ENCODE measurements at regions not wholly inside any gene's neighbourhood (a gene's known extent, or its start where the extent isn't known, plus 50 kb on each side); places are given as distances from the start of the nearest gene placed in this dataset.

DNA sequence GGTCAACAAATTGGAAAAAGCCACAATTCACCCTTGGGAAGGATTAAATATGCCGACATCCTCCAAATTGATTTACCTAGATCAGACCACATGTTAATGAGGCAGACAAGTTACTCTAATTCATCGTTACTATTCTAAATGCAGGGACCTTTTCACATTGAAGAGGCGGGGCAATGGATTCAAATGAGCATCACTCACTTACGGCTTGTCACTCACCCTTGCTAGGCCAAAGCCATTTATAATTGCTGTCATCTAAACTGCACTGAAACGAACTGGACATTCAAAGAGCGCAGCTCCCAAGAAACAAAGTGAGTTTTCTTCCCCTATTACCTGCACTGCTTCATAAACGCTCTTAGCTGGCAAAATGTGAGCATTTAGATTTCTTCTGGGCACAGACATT is 313.9 kb downstream of the WDR72 start:
- Histone ChIP-seq H3K4me2 (ENCODE audit: low read length) (no peak overlapping the region), H3K27me3 (ENCODE audit: insufficient read depth, low read length) (peaks cover 8% of the 10 kb centered on the region), H3K79me2 (ENCODE audit: insufficient read depth, low read length) (no peaks in the 10 kb centered on the region), H2AFZ (ENCODE audit: low read depth, low read length, poor library complexity, severe bottlenecking) (no peak overlapping the region), H3K4me1 (ENCODE audit: control insufficient read depth in 1 of 2, insufficient read depth in 2 of 2, low read length in 2 of 2) (no peaks in the 10 kb centered on the region), H3K9me3 (ENCODE audit: control insufficient read depth in 1 of 2, insufficient read depth in 1 of 2, low read depth in 1 of 2, low read length in 2 of 2) (no peaks in the 10 kb centered on the region), H3K4me3 (replicated peaks in 1 of 2; ENCODE audit: low read depth in 1 of 2, low read length in 2 of 2) (no peak overlapping the region), H3K9me2 (ENCODE audit: insufficient read depth) (no peaks in the 10 kb centered on the region), H4K20me1 (ENCODE audit: insufficient read depth) (no peaks in the 10 kb centered on the region), H3K9ac (ENCODE audit: low read length) (no peak overlapping the region), H3K36me3 (ENCODE audit: control insufficient read depth in 1 of 2, insufficient read depth in 2 of 2, low read length in 2 of 2) (no peaks in the 10 kb centered on the region), H3K27ac (ENCODE audit: low read depth, low read length) (no peak overlapping the region)
- TF ChIP-seq EZH2phosphoT487 (IDR thresholded peaks at IDR 0.05; ENCODE audit: borderline replicate concordance) = no peak
- no peak for TF ChIP-seq JUND (IDR thresholded peaks at IDR 0.05)
- no peak for TF ChIP-seq ZNF274 (IDR thresholded peaks at IDR 0.05; ENCODE audit: low read depth, low read length)
- TF ChIP-seq SIN3A (IDR thresholded peaks at IDR 0.05; ENCODE audit: low read depth) = no peak
- no peak for TF ChIP-seq ZFX (IDR thresholded peaks at IDR 0.05)
- TF ChIP-seq SP1 (IDR thresholded peaks at IDR 0.05; ENCODE audit: low read depth) = no peak
- no peak for TF ChIP-seq RAD21 (IDR thresholded peaks at IDR 0.05; ENCODE audit: low read depth)
- TF ChIP-seq YY1 (IDR thresholded peaks at IDR 0.05; ENCODE audit: extremely low read depth, insufficient replicate concordance, low read depth, low read length) = no peak
- no peak for TF ChIP-seq TCF7L2 (IDR thresholded peaks at IDR 0.05; ENCODE audit: borderline replicate concordance, extremely low read depth, insufficient read depth, insufficient read length)
- no peak for TF ChIP-seq POLR2AphosphoS5 (IDR thresholded peaks at IDR 0.05; ENCODE audit: low read depth, low read length)
- no peak for TF ChIP-seq ELF1 (IDR thresholded peaks at IDR 0.05; ENCODE audit: borderline replicate concordance, low read depth)
- TF ChIP-seq, protein P1, sequence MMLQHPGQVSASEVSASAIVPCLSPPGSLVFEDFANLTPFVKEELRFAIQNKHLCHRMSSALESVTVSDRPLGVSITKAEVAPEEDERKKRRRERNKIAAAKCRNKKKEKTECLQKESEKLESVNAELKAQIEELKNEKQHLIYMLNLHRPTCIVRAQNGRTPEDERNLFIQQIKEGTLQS (IDR thresholded peaks at IDR 0.05) = no peak
- TF ChIP-seq EGR1 (IDR thresholded peaks at IDR 0.05; ENCODE audit: low read depth) = no peak
- TF ChIP-seq, protein P2, sequence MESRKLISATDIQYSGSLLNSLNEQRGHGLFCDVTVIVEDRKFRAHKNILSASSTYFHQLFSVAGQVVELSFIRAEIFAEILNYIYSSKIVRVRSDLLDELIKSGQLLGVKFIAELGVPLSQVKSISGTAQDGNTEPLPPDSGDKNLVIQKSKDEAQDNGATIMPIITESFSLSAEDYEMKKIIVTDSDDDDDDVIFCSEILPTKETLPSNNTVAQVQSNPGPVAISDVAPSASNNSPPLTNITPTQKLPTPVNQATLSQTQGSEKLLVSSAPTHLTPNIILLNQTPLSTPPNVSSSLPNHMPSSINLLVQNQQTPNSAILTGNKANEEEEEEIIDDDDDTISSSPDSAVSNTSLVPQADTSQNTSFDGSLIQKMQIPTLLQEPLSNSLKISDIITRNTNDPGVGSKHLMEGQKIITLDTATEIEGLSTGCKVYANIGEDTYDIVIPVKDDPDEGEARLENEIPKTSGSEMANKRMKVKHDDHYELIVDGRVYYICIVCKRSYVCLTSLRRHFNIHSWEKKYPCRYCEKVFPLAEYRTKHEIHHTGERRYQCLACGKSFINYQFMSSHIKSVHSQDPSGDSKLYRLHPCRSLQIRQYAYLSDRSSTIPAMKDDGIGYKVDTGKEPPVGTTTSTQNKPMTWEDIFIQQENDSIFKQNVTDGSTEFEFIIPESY (IDR thresholded peaks at IDR 0.05; ENCODE audit: extremely low read depth, insufficient replicate concordance, low read length) = no peak
- TF ChIP-seq SRF (IDR thresholded peaks at IDR 0.05; ENCODE audit: low read depth) = no peak
- TF ChIP-seq, protein P3, sequence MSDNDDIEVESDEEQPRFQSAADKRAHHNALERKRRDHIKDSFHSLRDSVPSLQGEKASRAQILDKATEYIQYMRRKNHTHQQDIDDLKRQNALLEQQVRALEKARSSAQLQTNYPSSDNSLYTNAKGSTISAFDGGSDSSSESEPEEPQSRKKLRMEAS (IDR thresholded peaks at IDR 0.05) = no peak
- no peak for TF ChIP-seq CEBPB (IDR thresholded peaks at IDR 0.05; ENCODE audit: low read depth)
- TF ChIP-seq, protein P4, sequence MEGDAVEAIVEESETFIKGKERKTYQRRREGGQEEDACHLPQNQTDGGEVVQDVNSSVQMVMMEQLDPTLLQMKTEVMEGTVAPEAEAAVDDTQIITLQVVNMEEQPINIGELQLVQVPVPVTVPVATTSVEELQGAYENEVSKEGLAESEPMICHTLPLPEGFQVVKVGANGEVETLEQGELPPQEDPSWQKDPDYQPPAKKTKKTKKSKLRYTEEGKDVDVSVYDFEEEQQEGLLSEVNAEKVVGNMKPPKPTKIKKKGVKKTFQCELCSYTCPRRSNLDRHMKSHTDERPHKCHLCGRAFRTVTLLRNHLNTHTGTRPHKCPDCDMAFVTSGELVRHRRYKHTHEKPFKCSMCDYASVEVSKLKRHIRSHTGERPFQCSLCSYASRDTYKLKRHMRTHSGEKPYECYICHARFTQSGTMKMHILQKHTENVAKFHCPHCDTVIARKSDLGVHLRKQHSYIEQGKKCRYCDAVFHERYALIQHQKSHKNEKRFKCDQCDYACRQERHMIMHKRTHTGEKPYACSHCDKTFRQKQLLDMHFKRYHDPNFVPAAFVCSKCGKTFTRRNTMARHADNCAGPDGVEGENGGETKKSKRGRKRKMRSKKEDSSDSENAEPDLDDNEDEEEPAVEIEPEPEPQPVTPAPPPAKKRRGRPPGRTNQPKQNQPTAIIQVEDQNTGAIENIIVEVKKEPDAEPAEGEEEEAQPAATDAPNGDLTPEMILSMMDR (IDR thresholded peaks at IDR 0.05 in 2 of 3, conservative IDR thresholded peaks at IDR 0.05 in 1 of 3; ENCODE audit: borderline replicate concordance in 1 of 3, insufficient read depth in 1 of 3, low read depth in 2 of 3, low read length in 2 of 3) = no peak
- no peak for TF ChIP-seq CBX3 (IDR thresholded peaks at IDR 0.05; ENCODE audit: low read depth)
- TF ChIP-seq POLR2A (IDR thresholded peaks at IDR 0.05; ENCODE audit: borderline replicate concordance, extremely low read depth, insufficient read depth, insufficient read length) = no peak
- no TSS peak for BruUV-seq (replicated peaks)
- ChIA-PET POLR2A (no interaction called here), RAD21 (ENCODE audit: low non-redundant PET in 1 of 2, low total read pairs in 2 of 2, uncharacterized antibody in 2 of 2, unreplicated experiment in 2 of 2) (no interaction called here), CTCF (no interaction called here)
- ATAC-seq (no peak), DNase-seq (ENCODE audit: low read depth, low spot score) (no peak)
- intact Hi-C loops (cut with micrococcal nuclease) = no loop called here
